GM10266 (cell line): ENCODE measurements at regions not wholly inside any gene's neighbourhood (a gene's known extent, or its start where the extent isn't known, plus 50 kb on each side); places are given as distances from the start of the nearest gene placed in this dataset.

Experiments
- DNase-seq: peaks from one replicate; pipeline ENCODE4 v3.0.0; 2012; ENCODE audit errors: extremely low spot score
- TF ChIP-seq, protein P1 (sequence below): IDR thresholded peaks from 2 replicates; pipeline ENCODE4 v1.5.1; 2012; ENCODE audit warnings: mild to moderate bottlenecking, low read depth; ENCODE audit not compliant: control insufficient read depth, insufficient read depth; ENCODE audit errors: missing control alignments

DNA sequence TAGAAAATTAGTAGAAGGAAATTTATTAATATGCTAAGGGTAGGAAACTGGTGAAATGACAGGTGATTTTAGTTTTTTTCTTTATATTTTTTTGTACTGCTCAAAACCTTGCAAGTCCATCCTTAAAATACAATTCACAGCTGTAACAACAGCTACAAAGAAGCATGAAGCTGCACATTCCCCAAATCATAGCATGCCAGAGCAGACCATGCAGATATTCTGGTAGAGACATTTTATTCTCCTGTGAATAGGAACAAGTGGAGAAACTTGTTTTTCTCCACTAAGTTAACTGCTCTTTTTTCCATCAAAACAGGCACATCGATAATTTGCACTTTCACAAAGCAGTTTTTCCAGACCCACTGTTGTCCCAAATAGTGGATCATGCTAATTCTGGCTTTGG, 1125.7 kb downstream of the BRINP3 start:
- DNase-seq = no peak
- TF ChIP-seq, protein P1, sequence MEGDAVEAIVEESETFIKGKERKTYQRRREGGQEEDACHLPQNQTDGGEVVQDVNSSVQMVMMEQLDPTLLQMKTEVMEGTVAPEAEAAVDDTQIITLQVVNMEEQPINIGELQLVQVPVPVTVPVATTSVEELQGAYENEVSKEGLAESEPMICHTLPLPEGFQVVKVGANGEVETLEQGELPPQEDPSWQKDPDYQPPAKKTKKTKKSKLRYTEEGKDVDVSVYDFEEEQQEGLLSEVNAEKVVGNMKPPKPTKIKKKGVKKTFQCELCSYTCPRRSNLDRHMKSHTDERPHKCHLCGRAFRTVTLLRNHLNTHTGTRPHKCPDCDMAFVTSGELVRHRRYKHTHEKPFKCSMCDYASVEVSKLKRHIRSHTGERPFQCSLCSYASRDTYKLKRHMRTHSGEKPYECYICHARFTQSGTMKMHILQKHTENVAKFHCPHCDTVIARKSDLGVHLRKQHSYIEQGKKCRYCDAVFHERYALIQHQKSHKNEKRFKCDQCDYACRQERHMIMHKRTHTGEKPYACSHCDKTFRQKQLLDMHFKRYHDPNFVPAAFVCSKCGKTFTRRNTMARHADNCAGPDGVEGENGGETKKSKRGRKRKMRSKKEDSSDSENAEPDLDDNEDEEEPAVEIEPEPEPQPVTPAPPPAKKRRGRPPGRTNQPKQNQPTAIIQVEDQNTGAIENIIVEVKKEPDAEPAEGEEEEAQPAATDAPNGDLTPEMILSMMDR = no peak

DNA sequence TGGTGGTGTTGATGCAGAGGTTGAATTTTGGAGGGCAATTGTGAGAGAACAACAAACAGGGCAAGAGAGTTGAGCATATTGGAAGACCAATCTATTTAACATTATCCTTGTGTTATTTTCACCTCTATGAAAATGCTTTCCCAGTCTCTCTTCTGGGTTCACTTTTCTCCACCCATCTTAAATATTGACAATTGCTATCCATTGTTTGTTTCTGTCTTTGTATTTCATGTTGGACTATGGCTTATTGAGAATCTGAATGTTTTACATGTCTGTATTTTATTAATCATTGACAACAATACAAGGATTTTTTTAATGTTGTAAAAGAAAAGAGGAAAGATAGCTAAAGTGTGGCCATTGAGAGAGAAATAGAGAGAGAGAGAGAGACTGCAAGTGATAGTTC, 1121.5 kb downstream of the BRINP3 start:
- DNase-seq = no peak
- TF ChIP-seq, protein P1 = no peak

DNA sequence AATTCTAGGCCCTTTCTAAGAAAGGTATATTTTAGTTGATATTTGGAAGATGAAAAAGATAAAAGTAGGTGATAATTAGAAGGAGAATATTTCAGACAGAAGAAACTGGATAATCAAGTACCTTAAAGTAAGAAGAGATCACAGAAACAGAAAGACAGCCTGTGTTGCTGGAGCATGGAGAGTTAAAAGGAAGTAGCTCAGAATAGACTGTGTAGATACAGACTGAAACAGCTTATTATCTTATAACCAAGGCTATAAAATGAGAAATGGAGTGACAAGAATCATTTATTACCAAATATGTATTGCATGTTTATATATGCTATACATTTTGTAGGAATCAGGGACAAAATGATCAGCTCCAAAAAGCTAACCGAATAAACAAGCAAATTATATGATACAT, 1120.3 kb downstream of the BRINP3 start:
- no peak for DNase-seq
- TF ChIP-seq, protein P1 = no peak

DNA sequence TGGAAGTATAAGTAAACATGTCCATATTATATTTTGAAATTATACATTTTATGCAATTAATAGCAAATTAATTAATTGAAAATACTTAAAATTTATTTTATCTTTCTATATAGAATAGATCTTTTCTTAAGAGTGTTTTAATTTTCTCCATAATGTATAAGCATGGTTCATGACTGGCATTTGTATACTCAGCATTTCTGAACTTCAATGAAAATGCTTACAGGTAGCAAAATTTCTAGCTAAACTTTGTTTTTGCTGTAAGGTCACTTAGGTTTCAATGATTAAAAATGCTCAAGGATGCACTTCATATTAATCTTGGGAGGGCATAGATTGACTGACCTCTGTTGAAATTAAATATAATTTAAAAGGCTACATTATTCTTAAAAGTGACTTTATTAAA, 1108.1 kb downstream of the BRINP3 start:
- DNase-seq = no peak
- TF ChIP-seq, protein P1 = no peak

DNA sequence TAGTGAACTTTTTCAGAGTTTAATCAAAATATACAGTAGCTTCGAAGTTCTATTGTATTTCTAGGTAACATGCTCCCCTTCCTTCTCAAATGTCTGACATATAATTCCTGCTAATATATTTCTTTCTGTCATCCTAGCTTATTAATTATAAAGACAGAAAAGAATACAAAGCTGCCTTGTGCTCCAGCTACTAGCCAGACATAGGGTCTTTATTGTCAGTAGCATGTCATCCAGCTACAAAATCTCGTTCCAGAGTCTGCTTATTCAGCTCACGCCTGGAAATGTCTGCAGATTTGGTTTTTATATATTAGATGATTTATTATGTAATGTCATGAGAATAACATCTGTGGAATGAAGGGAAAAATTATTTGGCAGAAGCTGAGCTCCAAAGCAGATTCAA, 1102.8 kb downstream of the BRINP3 start:
- no peak for DNase-seq
- TF ChIP-seq, protein P1 = no peak

DNA sequence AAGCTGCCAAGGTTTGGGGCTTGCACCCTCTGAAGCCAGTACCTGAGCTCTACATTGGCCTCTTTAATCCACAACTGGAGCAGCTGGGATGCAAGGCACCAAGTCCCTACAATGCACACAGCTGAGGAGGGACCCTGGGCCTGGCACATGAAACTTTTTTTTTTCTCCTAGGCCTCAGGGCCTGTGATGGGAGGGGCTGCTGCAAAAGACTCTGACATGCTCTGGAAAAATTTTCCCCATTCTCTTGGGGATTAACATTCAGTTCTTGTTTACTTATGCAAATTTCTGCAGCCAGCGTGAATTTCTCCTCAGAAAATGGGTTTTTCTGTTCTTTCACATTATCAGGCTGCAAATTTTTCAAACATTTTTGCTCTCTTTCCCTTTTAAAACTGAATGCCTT, 1072.2 kb downstream of the BRINP3 start:
- TF ChIP-seq, protein P1 = no peak

DNA sequence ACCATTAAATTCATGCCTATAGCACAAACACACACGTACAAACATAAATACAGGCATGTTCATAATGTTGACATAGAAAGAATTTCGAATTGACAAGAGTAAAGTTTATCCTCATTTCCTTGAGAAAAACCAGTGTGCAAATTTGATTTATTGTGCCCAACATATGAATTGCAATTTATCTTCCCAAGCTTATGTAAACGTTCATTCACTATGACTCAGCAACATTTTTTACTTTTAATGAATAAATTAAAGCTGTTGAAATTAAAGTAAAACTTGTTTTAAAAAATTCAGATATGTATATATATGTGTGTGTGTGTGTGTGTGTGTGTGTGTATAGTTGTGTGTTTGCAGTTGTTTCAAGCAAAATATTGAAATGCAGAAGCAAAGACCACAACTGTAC, 1067.9 kb downstream of the BRINP3 start:
- DNase-seq = no peak
- TF ChIP-seq, protein P1 = no peak

More for the DNA sequence above, 1072.2 kb downstream of the BRINP3 start:
- no peak for DNase-seq
